Smooth muscle cell (in vitro differentiated cells): ENCODE measurements at regions not wholly inside any gene's neighbourhood (a gene's known extent, or its start where the extent isn't known, plus 50 kb on each side); places are given as distances from the start of the nearest gene placed in this dataset.

Experiments
- DNase-seq: peaks from one replicate; lab custom pipeline; 2025; ENCODE audit not compliant: unreplicated experiment; lab: John Stamatoyannopoulos, UW
- H2AFZ ChIP-seq: fragments of 200-600 bp; sonication (generic); 2 replicates; pipeline ENCODE4 v1.6.0; 2016; ENCODE audit warnings: antibody characterized with exemption, low read depth, mild to moderate bottlenecking
- H3F3A ChIP-seq: fragments of 200-600 bp; sonication (generic); 2 replicates; pipeline ENCODE4 v1.6.0; 2017; ENCODE audit warnings: antibody characterized with exemption, low read depth
- H3K27ac ChIP-seq: fragments of 200-600 bp; sonication (generic); 2 replicates; pipeline ENCODE4 v1.5.1; 2016; ENCODE audit warnings: low read depth, mild to moderate bottlenecking
- H3K27me3 ChIP-seq: fragments of 200-600 bp; sonication (generic); 2 replicates; pipeline ENCODE4 v1.6.1; 2016; ENCODE audit warnings: low read depth, mild to moderate bottlenecking
- H3K36me3 ChIP-seq: fragments of 200-600 bp; sonication (generic); 2 replicates; pipeline ENCODE4 v1.5.1; 2016; ENCODE audit warnings: low read depth
- H3K4me1 ChIP-seq: fragments of 200-600 bp; sonication (generic); 2 replicates; pipeline ENCODE4 v1.5.1; 2016; ENCODE audit warnings: low read depth
- H3K4me2 ChIP-seq: fragments of 200-600 bp; sonication (generic); 2 replicates; pipeline ENCODE4 v1.6.0; 2016; ENCODE audit warnings: mild to moderate bottlenecking
- H3K4me3 ChIP-seq: fragments of 200-600 bp; sonication (generic); 2 replicates; pipeline ENCODE4 v1.5.1; 2016; ENCODE audit warnings: mild to moderate bottlenecking
- H3K79me2 ChIP-seq: fragments of 200-600 bp; sonication (generic); 2 replicates; pipeline ENCODE4 v1.6.0; 2016; ENCODE audit warnings: low read depth, mild to moderate bottlenecking
- H3K9ac ChIP-seq: fragments of 200-600 bp; sonication (generic); 2 replicates; pipeline ENCODE4 v1.6.0; 2016; ENCODE audit warnings: low read depth
- H3K9me3 ChIP-seq: fragments of 200-600 bp; sonication (generic); replicated peaks from 2 replicates; pipeline ENCODE4 v1.5.1; 2016; ENCODE audit warnings: low read depth
- H4K20me1 ChIP-seq: fragments of 200-600 bp; sonication (generic); 2 replicates; pipeline ENCODE4 v1.6.0; 2016; ENCODE audit warnings: low read depth
- WGBS: methylation state at CpG from one replicate; pipeline ENCODE4 v1.1.7; 2016; ENCODE audit warnings: low lambda C conversion rate; 5-methylcytosine and 5-hydroxymethylcytosine counted together
- TF ChIP-seq, protein P1 (sequence below): fragments of 200-600 bp; sonication (generic); IDR thresholded peaks from 2 replicates; pipeline ENCODE4 v1.5.1; 2017; ENCODE audit warnings: borderline replicate concordance, mild to moderate bottlenecking, antibody characterized with exemption; ENCODE audit not compliant: insufficient read depth, poor library complexity, severe bottlenecking

DNA sequence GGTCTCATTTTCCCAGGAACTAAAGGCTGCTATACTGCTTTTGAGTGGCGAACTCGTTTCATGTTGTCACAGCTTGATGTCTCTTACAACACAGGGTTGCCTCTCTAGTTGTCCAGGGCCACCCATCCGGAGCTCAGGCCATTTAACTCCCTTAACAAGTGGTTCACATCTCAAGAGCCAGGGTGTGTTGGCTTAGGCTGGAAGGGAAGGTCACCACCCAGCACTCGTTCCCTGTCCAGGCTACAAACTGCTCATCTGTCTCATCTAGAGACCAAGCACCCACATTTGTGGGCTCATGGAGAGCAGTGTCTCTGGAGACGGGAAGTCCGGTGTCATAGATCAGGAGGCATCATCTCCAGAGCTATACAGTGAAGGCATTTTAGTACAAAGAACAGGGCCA lies 106.8 kb upstream of the EXOC2 start:
- no peak overlapping the region for H3K4me2 ChIP-seq
- no peak overlapping the region for H3K27ac ChIP-seq
- WGBS: 96% methylated on average over 6 of the region's 6 CpGs
- TF ChIP-seq, protein P1, sequence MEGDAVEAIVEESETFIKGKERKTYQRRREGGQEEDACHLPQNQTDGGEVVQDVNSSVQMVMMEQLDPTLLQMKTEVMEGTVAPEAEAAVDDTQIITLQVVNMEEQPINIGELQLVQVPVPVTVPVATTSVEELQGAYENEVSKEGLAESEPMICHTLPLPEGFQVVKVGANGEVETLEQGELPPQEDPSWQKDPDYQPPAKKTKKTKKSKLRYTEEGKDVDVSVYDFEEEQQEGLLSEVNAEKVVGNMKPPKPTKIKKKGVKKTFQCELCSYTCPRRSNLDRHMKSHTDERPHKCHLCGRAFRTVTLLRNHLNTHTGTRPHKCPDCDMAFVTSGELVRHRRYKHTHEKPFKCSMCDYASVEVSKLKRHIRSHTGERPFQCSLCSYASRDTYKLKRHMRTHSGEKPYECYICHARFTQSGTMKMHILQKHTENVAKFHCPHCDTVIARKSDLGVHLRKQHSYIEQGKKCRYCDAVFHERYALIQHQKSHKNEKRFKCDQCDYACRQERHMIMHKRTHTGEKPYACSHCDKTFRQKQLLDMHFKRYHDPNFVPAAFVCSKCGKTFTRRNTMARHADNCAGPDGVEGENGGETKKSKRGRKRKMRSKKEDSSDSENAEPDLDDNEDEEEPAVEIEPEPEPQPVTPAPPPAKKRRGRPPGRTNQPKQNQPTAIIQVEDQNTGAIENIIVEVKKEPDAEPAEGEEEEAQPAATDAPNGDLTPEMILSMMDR: no peak
- no peaks in the 10 kb centered on the region for H3K79me2 ChIP-seq
- H3K4me3 ChIP-seq: no peak overlapping the region
- no peak overlapping the region for H2AFZ ChIP-seq
- peaks cover 25% of the 10 kb centered on the region for H3K27me3 ChIP-seq
- no peaks in the 10 kb centered on the region for H4K20me1 ChIP-seq
- H3K9ac ChIP-seq: no peak overlapping the region
- no peaks in the 10 kb centered on the region for H3K4me1 ChIP-seq
- H3F3A ChIP-seq: no peaks in the 10 kb centered on the region
- no peaks in the 10 kb centered on the region for H3K36me3 ChIP-seq
- DNase-seq: no peak
- no peaks in the 10 kb centered on the region for H3K9me3 ChIP-seq

GRCh38 chr6:797479-798077 lies 104.6 kb upstream of the EXOC2 start:
- no peak overlapping the region for H3K4me3 ChIP-seq
- H3F3A ChIP-seq: no peaks in the 10 kb centered on the region
- H3K4me2 ChIP-seq: no peak overlapping the region
- no peak for DNase-seq
- H3K9ac ChIP-seq: no peak overlapping the region
- no peak overlapping the region for H3K27ac ChIP-seq
- TF ChIP-seq, protein P1: peak; percentile 86
- no peaks in the 10 kb centered on the region for H3K9me3 ChIP-seq
- H3K4me1 ChIP-seq: no peaks in the 10 kb centered on the region
- no peak overlapping the region for H2AFZ ChIP-seq
- H4K20me1 ChIP-seq: no peaks in the 10 kb centered on the region
- H3K79me2 ChIP-seq: no peaks in the 10 kb centered on the region
- WGBS: 38% methylated on average over 5 of the region's 5 CpGs
- no peaks in the 10 kb centered on the region for H3K36me3 ChIP-seq
- peaks cover 42% of the 10 kb centered on the region for H3K27me3 ChIP-seq

GRCh38 chr6:795046-795685 lies 102.2 kb upstream of the EXOC2 start:
- DNase-seq: no peak
- no peaks in the 10 kb centered on the region for H3K36me3 ChIP-seq
- H3K4me3 ChIP-seq: no peak overlapping the region
- H3K4me1 ChIP-seq: no peaks in the 10 kb centered on the region
- peaks cover 42% of the 10 kb centered on the region for H3K27me3 ChIP-seq
- H3K9ac ChIP-seq: no peak overlapping the region
- no peaks in the 10 kb centered on the region for H4K20me1 ChIP-seq
- H3F3A ChIP-seq: no peaks in the 10 kb centered on the region
- H3K27ac ChIP-seq: no peak overlapping the region
- H2AFZ ChIP-seq: no peak overlapping the region
- TF ChIP-seq, protein P1: no peak
- WGBS: 51% methylated on average over 11 of the region's 11 CpGs
- no peaks in the 10 kb centered on the region for H3K79me2 ChIP-seq
- no peak overlapping the region for H3K4me2 ChIP-seq
- no peaks in the 10 kb centered on the region for H3K9me3 ChIP-seq

DNA sequence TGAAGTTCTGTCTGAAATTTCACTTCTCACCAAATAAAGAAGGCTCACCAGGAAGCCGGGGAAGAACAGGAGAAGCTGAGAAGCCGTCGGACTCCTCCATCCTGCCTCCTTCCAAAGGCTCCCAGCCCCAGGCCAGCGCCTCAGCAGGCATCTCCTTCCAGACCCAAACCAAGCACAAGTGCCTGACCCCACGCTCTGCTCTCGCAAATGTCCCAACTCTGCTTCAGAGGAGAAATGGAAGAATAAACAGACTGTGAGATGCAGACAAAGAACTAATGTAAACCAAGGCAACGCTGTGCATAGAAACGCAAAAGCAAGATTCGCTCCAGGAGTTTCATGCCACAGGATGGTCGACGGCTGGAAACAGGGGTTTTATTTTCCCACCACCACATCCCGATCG lies 100.3 kb upstream of the EXOC2 start:
- H2AFZ ChIP-seq: no peak overlapping the region

More for the DNA sequence above, 100.3 kb upstream of the EXOC2 start:
- TF ChIP-seq, protein P1: no peak
- H3K79me2 ChIP-seq: no peaks in the 10 kb centered on the region
- 92% methylated on average over 13 of the region's 13 CpGs for WGBS
- H3F3A ChIP-seq: no peaks in the 10 kb centered on the region
- no peaks in the 10 kb centered on the region for H4K20me1 ChIP-seq
- no peak for DNase-seq
- no peak overlapping the region for H3K9ac ChIP-seq
- no peaks in the 10 kb centered on the region for H3K36me3 ChIP-seq
- no peaks in the 10 kb centered on the region for H3K9me3 ChIP-seq
- H3K27me3 ChIP-seq: peaks cover 36% of the 10 kb centered on the region
- no peak overlapping the region for H3K4me3 ChIP-seq
- no peak overlapping the region for H3K4me2 ChIP-seq
- H3K4me1 ChIP-seq: no peaks in the 10 kb centered on the region
- H3K27ac ChIP-seq: no peak overlapping the region
